ENCODE measurements at regions not wholly inside any gene's neighbourhood (a gene's known extent, or its start where the extent isn't known, plus 50 kb on each side); places are given as distances from the start of the nearest gene placed in this dataset.

- no peak for TF ChIP-seq EZH2 (IDR thresholded peaks at IDR 0.05; ENCODE audit: insufficient read depth, poor library complexity, severe bottlenecking)
- no peak for TF ChIP-seq EZH2phosphoT487 (IDR thresholded peaks at IDR 0.05; ENCODE audit: insufficient read depth, low read depth)
Measured at GRCh38 chr14:81990312-81990761, 456.7 kb upstream of the SEL1L start.
